Subcutaneous adipose tissue (tissue), 1 donor: ENCODE measurements at regions not wholly inside any gene's neighbourhood (a gene's known extent, or its start where the extent isn't known, plus 50 kb on each side); places are given as distances from the start of the nearest gene placed in this dataset.

Experiments
- CTCF ChIP-seq: fragments of 450-650 bp; IDR thresholded peaks from one replicate; pipeline ENCODE4 v1.5.1; 2016; ENCODE audit warnings: low read depth, mild to moderate bottlenecking, control low read depth, antibody characterized with exemption, moderate library complexity

GRCh38 chr20:53693262-53693871 lies 99.7 kb upstream of the ZNF217 start:
- no peak for TF ChIP-seq CTCF

- TF ChIP-seq CTCF: no peak
Measured at GRCh38 chr20:53692465-53693067, 98.9 kb upstream of the ZNF217 start.

- TF ChIP-seq CTCF: no peak
Measured at GRCh38 chr20:53691811-53692192, 98.2 kb upstream of the ZNF217 start.

- peak; percentile 75 for TF ChIP-seq CTCF
Measured at GRCh38 chr20:53691060-53691810, 97.6 kb upstream of the ZNF217 start.

GRCh38 chr20:53688085-53688484 lies 94.4 kb upstream of the ZNF217 start:
- TF ChIP-seq CTCF: no peak

- TF ChIP-seq CTCF: peak; percentile 61
Measured at GRCh38 chr20:53685070-53685595, 91.5 kb upstream of the ZNF217 start.

- TF ChIP-seq CTCF: peak; percentile 84
Measured at GRCh38 chr20:53683506-53683905, 89.9 kb upstream of the ZNF217 start.
